Chondrocyte (in vitro differentiated cells): ENCODE measurements at regions not wholly inside any gene's neighbourhood (a gene's known extent, or its start where the extent isn't known, plus 50 kb on each side); places are given as distances from the start of the nearest gene placed in this dataset.

Source experiments
- DNase-seq: peaks from one replicate; pipeline ENCODE4 v3.0.0; 2021; ENCODE audit warnings: mixed read lengths, low spot score
- H3K27ac Mint-ChIP-seq: one replicate; pipeline ENCODE4 v1.8.0; 2021; ENCODE audit warnings: mild to moderate bottlenecking, moderate library complexity, mixed read lengths; ENCODE audit not compliant: unreplicated experiment
- H3K27me3 Mint-ChIP-seq: 2 replicates; pipeline ENCODE4 v1.8.0; 2021; ENCODE audit warnings: low read depth, mixed read lengths
- H3K36me3 Mint-ChIP-seq: 2 replicates; pipeline ENCODE4 v1.8.0; 2021; ENCODE audit warnings: low read depth, mixed read lengths
- H3K4me1 Mint-ChIP-seq: 2 replicates; pipeline ENCODE4 v1.8.0; 2021; ENCODE audit warnings: low read depth, mild to moderate bottlenecking, mixed read lengths
- H3K4me3 Mint-ChIP-seq: one replicate; pipeline ENCODE4 v1.8.0; 2021; ENCODE audit warnings: mild to moderate bottlenecking, moderate library complexity, mixed read lengths; ENCODE audit not compliant: unreplicated experiment
- H3K9me3 Mint-ChIP-seq: 2 replicates; pipeline ENCODE4 v1.8.0; 2021; ENCODE audit warnings: low read depth, mixed read lengths
- CTCF ChIP-seq: fragments of 200-600 bp; sonication (generic); IDR thresholded peaks from 2 replicates; pipeline ENCODE4 v1.5.0; 2021; ENCODE audit warnings: antibody characterized with exemption, mild to moderate bottlenecking, moderate library complexity

DNA sequence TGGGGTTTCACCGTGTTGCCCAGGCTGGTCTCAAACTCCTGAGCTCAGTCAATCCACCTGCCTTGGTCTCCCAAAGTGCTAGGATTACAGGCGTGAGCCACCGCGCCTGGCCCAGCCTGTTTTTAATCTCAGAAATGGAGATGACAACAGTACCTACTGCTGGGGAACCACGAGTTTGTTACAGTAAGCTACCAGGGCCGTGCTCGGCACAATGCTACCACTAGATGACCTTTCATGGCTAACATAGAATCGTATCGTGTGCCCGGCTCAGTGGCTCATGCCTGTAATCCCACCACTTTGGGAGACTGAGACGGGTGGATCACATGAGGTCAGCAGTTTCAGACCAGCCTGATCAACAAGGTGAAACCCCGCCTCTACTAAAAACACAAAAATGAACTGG, 90.8 kb upstream of the SLC34A2 start:
- no peak overlapping the region for H3K27ac Mint-ChIP-seq
- no peaks in the 10 kb centered on the region for H3K36me3 Mint-ChIP-seq
- DNase-seq: no peak
- H3K4me3 Mint-ChIP-seq: no peak overlapping the region
- H3K9me3 Mint-ChIP-seq: no peaks in the 10 kb centered on the region
- H3K4me1 Mint-ChIP-seq: no peaks in the 10 kb centered on the region
- no peak for TF ChIP-seq CTCF
- peaks cover 3% of the 10 kb centered on the region for H3K27me3 Mint-ChIP-seq

DNA sequence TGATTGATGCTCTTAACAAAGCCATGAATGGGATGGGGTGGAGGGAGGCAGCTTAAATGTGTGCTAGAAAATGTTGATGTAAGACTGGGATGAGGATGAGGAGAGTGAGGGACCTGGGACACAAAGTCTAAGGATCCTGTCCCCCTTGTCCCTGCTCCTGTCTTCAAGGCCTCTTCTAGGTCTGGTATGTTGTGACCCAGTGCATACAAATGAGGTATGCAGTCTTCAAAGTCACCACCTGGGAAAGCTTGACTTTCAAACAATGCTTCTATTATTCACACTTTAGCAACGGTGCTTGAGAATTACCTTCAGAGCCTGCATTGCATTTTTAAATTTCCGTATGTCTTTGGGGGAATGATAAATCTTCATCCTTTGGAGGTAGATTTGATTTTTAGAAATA, 88.4 kb upstream of the SLC34A2 start:
- DNase-seq: no peak
- no peak overlapping the region for H3K27ac Mint-ChIP-seq
- H3K27me3 Mint-ChIP-seq: peaks cover 3% of the 10 kb centered on the region
- no peaks in the 10 kb centered on the region for H3K36me3 Mint-ChIP-seq
- no peak for TF ChIP-seq CTCF
- no peaks in the 10 kb centered on the region for H3K9me3 Mint-ChIP-seq
- no peaks in the 10 kb centered on the region for H3K4me1 Mint-ChIP-seq
- no peak overlapping the region for H3K4me3 Mint-ChIP-seq

DNA sequence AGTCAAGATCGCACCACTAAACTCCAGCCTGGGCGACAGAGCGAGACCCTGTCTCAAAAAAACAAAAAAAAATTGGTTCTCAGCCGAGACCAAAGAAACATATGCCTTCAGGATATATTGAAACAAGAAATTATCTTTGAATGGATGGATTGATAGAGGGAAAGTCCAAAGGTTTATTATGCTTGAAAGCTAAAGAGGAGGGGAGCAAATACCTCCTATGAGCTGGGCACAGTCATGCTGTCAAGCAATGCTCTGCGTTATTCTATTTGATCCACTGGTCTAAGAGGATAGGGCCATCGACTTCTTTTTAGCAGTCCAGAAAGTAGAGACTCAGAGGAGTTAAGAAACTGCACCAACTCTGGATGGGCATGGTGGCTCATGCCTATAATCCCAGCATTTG, 85.9 kb upstream of the SLC34A2 start:
- no peak for DNase-seq
- Mint-ChIP-seq H3K36me3 (no peaks in the 10 kb centered on the region), H3K4me1 (no peaks in the 10 kb centered on the region), H3K4me3 (no peak overlapping the region), H3K27ac (no peak overlapping the region), H3K9me3 (no peaks in the 10 kb centered on the region), H3K27me3 (peaks cover 3% of the 10 kb centered on the region)
- TF ChIP-seq CTCF: no peak

DNA sequence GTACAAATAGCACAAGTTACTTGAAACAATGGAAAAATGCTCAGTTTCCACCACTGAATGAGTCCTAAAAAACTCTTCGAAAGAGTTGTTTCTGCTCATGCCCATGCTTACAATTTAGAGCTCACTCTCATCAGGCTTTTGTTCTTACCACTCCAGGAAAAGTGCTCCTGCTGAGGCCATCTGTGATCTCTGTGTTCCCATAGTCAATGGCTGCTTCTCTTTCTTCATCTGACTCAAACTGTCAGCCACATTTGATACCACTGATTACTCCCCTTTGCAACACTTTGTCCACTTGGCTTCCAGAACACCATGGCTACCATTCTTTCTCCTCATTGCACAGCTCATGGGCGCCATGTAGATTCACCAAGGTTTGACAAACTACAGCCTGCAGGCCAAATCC, 80.0 kb upstream of the SLC34A2 start:
- TF ChIP-seq CTCF: no peak
- Mint-ChIP-seq H3K27me3 (peaks cover under 1% of the 10 kb centered on the region), H3K9me3 (no peaks in the 10 kb centered on the region), H3K4me1 (no peaks in the 10 kb centered on the region), H3K4me3 (no peak overlapping the region), H3K36me3 (no peaks in the 10 kb centered on the region), H3K27ac (no peak overlapping the region)
- no peak for DNase-seq

GRCh38 chr4:25578432-25578831, 77.2 kb upstream of the SLC34A2 start:
- H3K36me3 Mint-ChIP-seq: no peaks in the 10 kb centered on the region
- no peak for TF ChIP-seq CTCF
- H3K9me3 Mint-ChIP-seq: no peaks in the 10 kb centered on the region
- H3K27ac Mint-ChIP-seq: no peak overlapping the region
- DNase-seq: no peak
- no peaks in the 10 kb centered on the region for H3K4me1 Mint-ChIP-seq
- peaks cover 7% of the 10 kb centered on the region for H3K27me3 Mint-ChIP-seq
- H3K4me3 Mint-ChIP-seq: no peak overlapping the region
